ENCODE measurements at regions not wholly inside any gene's neighbourhood (a gene's known extent, or its start where the extent isn't known, plus 50 kb on each side); places are given as distances from the start of the nearest gene placed in this dataset.
"Not testable (repeated sequence)": the region's sequence is repeated elsewhere in the genome, so short reads cannot be mapped to it uniquely, and the experiment has no call there.

GRCh38 chr7:69373171-69374043 lies 224.9 kb upstream of the AUTS2 start:
- no peak for DNase-seq
- H3K27ac Mint-ChIP-seq (ENCODE audit: unreplicated experiment), result no peak overlapping the region
- no peak overlapping the region for H3K4me3 Mint-ChIP-seq (ENCODE audit: unreplicated experiment)
- no peaks in the 10 kb centered on the region for H3K4me1 Mint-ChIP-seq (ENCODE audit: low read depth, unreplicated experiment)
- TF ChIP-seq CTCF (IDR thresholded peaks at IDR 0.05; ENCODE audit: partially characterized antibody, unreplicated experiment), result no peak
- no peaks in the 10 kb centered on the region for H3K36me3 Mint-ChIP-seq (ENCODE audit: unreplicated experiment)
- H3K27me3 Mint-ChIP-seq (ENCODE audit: unreplicated experiment), result peaks cover 2% of the 10 kb centered on the region
- no peaks in the 10 kb centered on the region for H3K9me3 Mint-ChIP-seq (ENCODE audit: unreplicated experiment)

GRCh38 chr7:69374044-69374425 lies 224.2 kb upstream of the AUTS2 start:
- no peak overlapping the region for H3K27ac Mint-ChIP-seq (ENCODE audit: unreplicated experiment)
- DNase-seq, result no peak
- no peak for TF ChIP-seq CTCF (IDR thresholded peaks at IDR 0.05; ENCODE audit: partially characterized antibody, unreplicated experiment)
- H3K4me3 Mint-ChIP-seq (ENCODE audit: unreplicated experiment), result no peak overlapping the region
- no peaks in the 10 kb centered on the region for H3K4me1 Mint-ChIP-seq (ENCODE audit: low read depth, unreplicated experiment)
- H3K9me3 Mint-ChIP-seq (ENCODE audit: unreplicated experiment), result no peaks in the 10 kb centered on the region
- H3K36me3 Mint-ChIP-seq (ENCODE audit: unreplicated experiment), result no peaks in the 10 kb centered on the region
- H3K27me3 Mint-ChIP-seq (ENCODE audit: unreplicated experiment), result no peaks in the 10 kb centered on the region

- no peaks in the 10 kb centered on the region for H3K36me3 Mint-ChIP-seq (ENCODE audit: unreplicated experiment)
- H3K9me3 Mint-ChIP-seq (ENCODE audit: unreplicated experiment), result no peaks in the 10 kb centered on the region
- no peaks in the 10 kb centered on the region for H3K27me3 Mint-ChIP-seq (ENCODE audit: unreplicated experiment)
- TF ChIP-seq CTCF (IDR thresholded peaks at IDR 0.05; ENCODE audit: partially characterized antibody, unreplicated experiment), result no peak
- no peak overlapping the region for H3K4me3 Mint-ChIP-seq (ENCODE audit: unreplicated experiment)
- no peak overlapping the region for H3K27ac Mint-ChIP-seq (ENCODE audit: unreplicated experiment)
- H3K4me1 Mint-ChIP-seq (ENCODE audit: low read depth, unreplicated experiment), result no peaks in the 10 kb centered on the region
- no peak for DNase-seq
Observed at GRCh38 chr7:69377191-69377590, 221.1 kb upstream of the AUTS2 start.

- TF ChIP-seq CTCF (IDR thresholded peaks at IDR 0.05; ENCODE audit: partially characterized antibody, unreplicated experiment), result no peak
- Mint-ChIP-seq H3K4me1 (ENCODE audit: low read depth, unreplicated experiment) (no peaks in the 10 kb centered on the region), H3K9me3 (ENCODE audit: unreplicated experiment) (no peaks in the 10 kb centered on the region), H3K4me3 (ENCODE audit: unreplicated experiment) (no peak overlapping the region), H3K36me3 (ENCODE audit: unreplicated experiment) (no peaks in the 10 kb centered on the region), H3K27me3 (ENCODE audit: unreplicated experiment) (peaks cover 5% of the 10 kb centered on the region), H3K27ac (ENCODE audit: unreplicated experiment) (no peak overlapping the region)
- DNase-seq, result no peak
Observed at GRCh38 chr7:69388452-69389137, 209.7 kb upstream of the AUTS2 start.

- no peak for DNase-seq
- H3K4me3 Mint-ChIP-seq (ENCODE audit: unreplicated experiment), result no peak overlapping the region
- no peaks in the 10 kb centered on the region for H3K36me3 Mint-ChIP-seq (ENCODE audit: unreplicated experiment)
- H3K27ac Mint-ChIP-seq (ENCODE audit: unreplicated experiment), result no peak overlapping the region
- no peaks in the 10 kb centered on the region for H3K9me3 Mint-ChIP-seq (ENCODE audit: unreplicated experiment)
- no peaks in the 10 kb centered on the region for H3K4me1 Mint-ChIP-seq (ENCODE audit: low read depth, unreplicated experiment)
- peaks cover 5% of the 10 kb centered on the region for H3K27me3 Mint-ChIP-seq (ENCODE audit: unreplicated experiment)
- no peak for TF ChIP-seq CTCF (IDR thresholded peaks at IDR 0.05; ENCODE audit: partially characterized antibody, unreplicated experiment)
Observed at GRCh38 chr7:69389216-69389615, 209.1 kb upstream of the AUTS2 start.

GRCh38 chr7:69393912-69394311 lies 204.4 kb upstream of the AUTS2 start:
- H3K27me3 Mint-ChIP-seq (ENCODE audit: unreplicated experiment); H3K4me1 Mint-ChIP-seq (ENCODE audit: low read depth, unreplicated experiment); H3K9me3 Mint-ChIP-seq (ENCODE audit: unreplicated experiment); H3K36me3 Mint-ChIP-seq (ENCODE audit: unreplicated experiment); DNase-seq; H3K27ac Mint-ChIP-seq (ENCODE audit: unreplicated experiment); H3K4me3 Mint-ChIP-seq (ENCODE audit: unreplicated experiment): not testable (repeated sequence)
